Osteoblast (primary cell): ENCODE measurements at regions not wholly inside any gene's neighbourhood (a gene's known extent, or its start where the extent isn't known, plus 50 kb on each side); places are given as distances from the start of the nearest gene placed in this dataset.

Experiments used
- DNase-seq: peaks from one replicate; pipeline ENCODE4 v3.0.0; 2011; ENCODE audit warnings: low spot score, mixed read lengths; ENCODE audit not compliant: insufficient read length; ENCODE audit errors: missing footprints
- H2AFZ ChIP-seq: 2 replicates; pipeline ENCODE4 v1.6.0; 2011; ENCODE audit warnings: mild to moderate bottlenecking, low read length
- H3K27ac ChIP-seq: 2 replicates; pipeline ENCODE4 v1.5.1; 2011; ENCODE audit warnings: mild to moderate bottlenecking, low read depth, low read length, moderate library complexity
- H3K27me3 ChIP-seq: 2 replicates; pipeline ENCODE4 v1.6.0; 2012; ENCODE audit warnings: mild to moderate bottlenecking, control low read depth, inconsistent platforms, low read length, moderate library complexity; ENCODE audit not compliant: insufficient read depth
- H3K36me3 ChIP-seq: 2 replicates; pipeline ENCODE4 v1.5.1; 2011; ENCODE audit warnings: mild to moderate bottlenecking, low read length, control low read depth, moderate library complexity; ENCODE audit not compliant: insufficient read depth
- H3K4me1 ChIP-seq: 2 replicates; pipeline ENCODE4 v1.5.1; 2011; ENCODE audit warnings: mild to moderate bottlenecking, low read length, control low read depth, moderate library complexity; ENCODE audit not compliant: insufficient read depth
- H3K4me2 ChIP-seq: 2 replicates; pipeline ENCODE4 v1.6.0; 2011; ENCODE audit warnings: mild to moderate bottlenecking, low read length; ENCODE audit not compliant: insufficient read depth
- H3K4me3 ChIP-seq: fragments of 200-600 bp; sonication (generic); 3 replicates; pipeline ENCODE4 v1.5.1; 2012; ENCODE audit warnings: mild to moderate bottlenecking, low read length, inconsistent platforms; ENCODE audit not compliant: insufficient read depth
- H3K79me2 ChIP-seq: 2 replicates; pipeline ENCODE4 v1.6.0; 2012; ENCODE audit warnings: mild to moderate bottlenecking, low read length, control low read depth, inconsistent platforms; ENCODE audit not compliant: insufficient read depth
- H3K9me3 ChIP-seq: 2 replicates; pipeline ENCODE4 v1.5.1; 2011; ENCODE audit warnings: low read depth, low read length, control low read depth
- H4K20me1 ChIP-seq: 2 replicates; pipeline ENCODE4 v1.6.0; 2012; ENCODE audit warnings: mild to moderate bottlenecking, low read length, control low read depth; ENCODE audit not compliant: insufficient read depth
- CTCF ChIP-seq: IDR thresholded peaks from 2 replicates; pipeline ENCODE4 v1.5.1; 2011; ENCODE audit warnings: mild to moderate bottlenecking, low read depth, low read length, moderate library complexity; ENCODE audit errors: extremely low read depth

- Histone ChIP-seq H2AFZ (no peak overlapping the region), H3K9me3 (no peaks in the 10 kb centered on the region), H3K27me3 (no peaks in the 10 kb centered on the region), H3K36me3 (no peaks in the 10 kb centered on the region), H3K4me3 (no peak overlapping the region), H4K20me1 (no peaks in the 10 kb centered on the region), H3K4me2 (no peak overlapping the region), H3K27ac (no peak overlapping the region), H3K79me2 (no peaks in the 10 kb centered on the region), H3K4me1 (no peaks in the 10 kb centered on the region)
- TF ChIP-seq CTCF: no peak
- DNase-seq: peak; percentile 77
These were observed 298.4 kb downstream of the NDUFA10 start for GRCh38 chr2:239726631-239727181.

- no peaks in the 10 kb centered on the region for H3K9me3 ChIP-seq
- no peaks in the 10 kb centered on the region for H3K27me3 ChIP-seq
- H3K4me1 ChIP-seq: no peaks in the 10 kb centered on the region
- no peak for DNase-seq
- no peaks in the 10 kb centered on the region for H4K20me1 ChIP-seq
- no peak overlapping the region for H2AFZ ChIP-seq
- no peak overlapping the region for H3K27ac ChIP-seq
- H3K36me3 ChIP-seq: no peaks in the 10 kb centered on the region
- no peak overlapping the region for H3K4me2 ChIP-seq
- no peaks in the 10 kb centered on the region for H3K79me2 ChIP-seq
- no peak overlapping the region for H3K4me3 ChIP-seq
- no peak for TF ChIP-seq CTCF
These were observed 299.0 kb downstream of the NDUFA10 start for GRCh38 chr2:239726091-239726591.

GRCh38 chr2:239725551-239725890, 299.6 kb downstream of the NDUFA10 start:
- H3K4me3 ChIP-seq: no peak overlapping the region
- H3K36me3 ChIP-seq: no peaks in the 10 kb centered on the region
- no peak overlapping the region for H3K27ac ChIP-seq
- no peaks in the 10 kb centered on the region for H3K4me1 ChIP-seq
- H3K9me3 ChIP-seq: no peaks in the 10 kb centered on the region
- H4K20me1 ChIP-seq: no peaks in the 10 kb centered on the region
- H3K27me3 ChIP-seq: no peaks in the 10 kb centered on the region
- H3K79me2 ChIP-seq: no peaks in the 10 kb centered on the region
- DNase-seq: peak; percentile 78
- no peak overlapping the region for H3K4me2 ChIP-seq
- H2AFZ ChIP-seq: no peak overlapping the region
- TF ChIP-seq CTCF: no peak

- Histone ChIP-seq H4K20me1 (no peaks in the 10 kb centered on the region), H3K27me3 (no peaks in the 10 kb centered on the region), H2AFZ (no peak overlapping the region), H3K4me3 (no peak overlapping the region), H3K9me3 (no peaks in the 10 kb centered on the region), H3K4me2 (no peak overlapping the region), H3K27ac (no peak overlapping the region), H3K4me1 (no peaks in the 10 kb centered on the region), H3K79me2 (no peaks in the 10 kb centered on the region), H3K36me3 (no peaks in the 10 kb centered on the region)
- TF ChIP-seq CTCF: no peak
- DNase-seq: peak; percentile 86
These were observed 300.1 kb downstream of the NDUFA10 start for GRCh38 chr2:239724851-239725550.
